ENCODE measurements at regions not wholly inside any gene's neighbourhood (a gene's known extent, or its start where the extent isn't known, plus 50 kb on each side); places are given as distances from the start of the nearest gene placed in this dataset.
"Not testable (repeated sequence)": the region's sequence is repeated elsewhere in the genome, so short reads cannot be mapped to it uniquely, and the experiment has no call there.

GRCh38 chrX:79026742-79027141 lies 81.6 kb downstream of the P2RY10 start:
- not testable (repeated sequence) for DNase-seq

- DNase-seq, result no peak
Measured at GRCh38 chrX:79035421-79035820, 90.2 kb downstream of the P2RY10 start.

- DNase-seq, result peak; percentile 40
Measured at GRCh38 chrX:79036157-79036880, 91.1 kb downstream of the P2RY10 start.

- DNase-seq, result peak; percentile 63
Measured at GRCh38 chrX:79065696-79066095, 78.8 kb upstream of the GPR174 start.

GRCh38 chrX:79078114-79078513 lies 66.4 kb upstream of the GPR174 start:
- DNase-seq, result no peak

GRCh38 chrX:79079477-79079876 lies 65.0 kb upstream of the GPR174 start:
- DNase-seq, result no peak

GRCh38 chrX:79080141-79080540 lies 64.3 kb upstream of the GPR174 start:
- no peak for DNase-seq

- peak; percentile 45 for DNase-seq
Measured at GRCh38 chrX:79081895-79082512, 62.5 kb upstream of the GPR174 start.

GRCh38 chrX:79082899-79083298 lies 61.6 kb upstream of the GPR174 start:
- DNase-seq, result no peak

GRCh38 chrX:79084923-79085322 lies 59.6 kb upstream of the GPR174 start:
- no peak for DNase-seq

GRCh38 chrX:79089896-79090584 lies 54.4 kb upstream of the GPR174 start:
- DNase-seq, result no peak

GRCh38 chrX:79094075-79094832 lies 50.2 kb upstream of the GPR174 start:
- no peak for DNase-seq
